ENCODE measurements at regions not wholly inside any gene's neighbourhood (a gene's known extent, or its start where the extent isn't known, plus 50 kb on each side); places are given as distances from the start of the nearest gene placed in this dataset.
A peak's percentile ranks its signal among the peaks of the same experiment; 100 is the strongest.

GRCh38 chr2:226520723-226521122 lies 278.9 kb downstream of the IRS1 start:
- DNase-seq: no peak

- no peak for DNase-seq
Observed at GRCh38 chr2:226515344-226516055, 284.1 kb downstream of the IRS1 start.

- no peak for DNase-seq
Observed at GRCh38 chr2:226514895-226515294, 284.7 kb downstream of the IRS1 start.

GRCh38 chr2:226511311-226511710 lies 288.3 kb downstream of the IRS1 start:
- DNase-seq: no peak

- DNase-seq: no peak
Observed at GRCh38 chr2:226508683-226509082, 290.9 kb downstream of the IRS1 start.

GRCh38 chr2:226508005-226508404 lies 291.6 kb downstream of the IRS1 start:
- no peak for DNase-seq

- no peak for DNase-seq
Observed at GRCh38 chr2:226497146-226497909, 302.3 kb downstream of the IRS1 start.

GRCh38 chr2:226496273-226496550 lies 303.4 kb downstream of the IRS1 start:
- no peak for DNase-seq

GRCh38 chr2:226495466-226496272 lies 304.0 kb downstream of the IRS1 start:
- DNase-seq: no peak

- no peak for DNase-seq
Observed at GRCh38 chr2:226491112-226491511, 308.5 kb downstream of the IRS1 start.

- DNase-seq: peak; percentile 11 to 23
Observed at GRCh38 chr2:226489775-226490541, 309.7 kb downstream of the IRS1 start.

- DNase-seq: no peak
Observed at GRCh38 chr2:226488034-226488433, 311.6 kb downstream of the IRS1 start.

GRCh38 chr2:226487573-226487972 lies 312.0 kb downstream of the IRS1 start:
- no peak for DNase-seq

- no peak for DNase-seq
Observed at GRCh38 chr2:226483745-226484619, 315.6 kb downstream of the IRS1 start.

- no peak for DNase-seq
Observed at GRCh38 chr2:226483143-226483542, 316.5 kb downstream of the IRS1 start.

GRCh38 chr2:226478109-226478809 lies 321.4 kb downstream of the IRS1 start:
- no peak for DNase-seq

GRCh38 chr2:226477221-226478108 lies 322.2 kb downstream of the IRS1 start:
- no peak for DNase-seq

GRCh38 chr2:226475650-226476049 lies 324.0 kb downstream of the IRS1 start:
- no peak for DNase-seq

- DNase-seq: no peak
Observed at GRCh38 chr2:226474131-226474530, 325.5 kb downstream of the IRS1 start.

- DNase-seq: no peak
Observed at GRCh38 chr2:226471987-226472470, 327.6 kb downstream of the IRS1 start.
